GM12892 (cell line): ENCODE measurements at regions not wholly inside any gene's neighbourhood (a gene's known extent, or its start where the extent isn't known, plus 50 kb on each side); places are given as distances from the start of the nearest gene placed in this dataset.

Experiments
- POLR2A ChIP-seq: IDR thresholded peaks from 2 replicates; pipeline ENCODE4 v1.6.1; 2011; ENCODE audit warnings: low read depth, low read length, control low read depth
- POLR2AphosphoS5 ChIP-seq: IDR thresholded peaks from 2 replicates; pipeline ENCODE4 v1.6.1; 2011; ENCODE audit warnings: low read depth, low read length, control low read depth
- TAF1 ChIP-seq: IDR thresholded peaks from 2 replicates; pipeline ENCODE4 v1.6.1; 2011; ENCODE audit warnings: low read depth, mild to moderate bottlenecking, control low read depth, low read length, borderline replicate concordance

GRCh38 chr2:58866527-58866926, 625.4 kb upstream of the FANCL start:
- TF ChIP-seq POLR2AphosphoS5 (no peak), TAF1 (no peak), POLR2A (no peak)
